Astrocyte of the hippocampus (primary cell): ENCODE measurements at regions not wholly inside any gene's neighbourhood (a gene's known extent, or its start where the extent isn't known, plus 50 kb on each side); places are given as distances from the start of the nearest gene placed in this dataset.

Source experiments
- DNase-seq: peaks from one replicate; pipeline ENCODE4 v3.0.0; 2011; ENCODE audit warnings: low read depth, low spot score

DNA sequence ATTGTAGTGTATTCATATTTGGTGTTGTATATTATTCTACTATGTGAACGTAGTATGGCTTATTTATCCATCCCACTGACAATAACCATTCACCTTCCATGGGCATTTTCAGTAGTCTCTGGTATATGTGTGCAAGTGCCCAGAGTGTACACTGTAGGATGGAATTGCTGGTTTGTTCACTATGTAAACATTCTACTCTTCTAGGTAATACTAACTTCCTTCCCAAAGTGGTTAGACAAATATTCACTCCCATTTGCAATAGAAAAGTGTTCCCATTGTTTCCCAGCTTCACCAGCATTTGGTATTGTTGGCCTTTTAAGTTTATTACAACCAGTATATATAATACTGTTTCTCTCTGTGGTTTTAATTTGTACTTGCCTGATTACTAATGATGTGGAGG is 153.7 kb downstream of the C7orf25 start:
- DNase-seq: no peak

GRCh38 chr7:42756841-42757240 is 155.0 kb downstream of the C7orf25 start:
- no peak for DNase-seq

GRCh38 chr7:42753811-42754363 is 158.0 kb downstream of the C7orf25 start:
- DNase-seq: no peak

- DNase-seq: no peak
Measured at GRCh38 chr7:42753367-42753766, 158.5 kb downstream of the C7orf25 start.

DNA sequence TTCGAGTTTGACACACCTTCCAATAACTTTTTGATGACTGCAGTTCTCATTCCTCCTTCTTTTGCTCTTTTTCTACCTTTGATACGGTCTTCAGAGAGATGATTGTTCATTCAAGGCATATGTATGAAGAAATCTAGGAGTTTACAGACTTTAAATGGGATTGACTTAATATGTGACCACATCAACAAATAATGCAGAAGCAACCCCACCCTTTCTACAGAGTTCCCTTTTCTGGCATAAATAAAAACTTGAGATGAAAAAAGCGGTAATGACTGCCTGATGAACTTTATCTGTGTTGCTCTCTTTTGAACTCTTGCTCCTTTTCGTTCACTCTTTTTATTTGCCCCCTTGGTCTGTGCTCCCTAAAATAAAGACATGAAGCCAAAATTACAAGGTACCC is 161.7 kb downstream of the C7orf25 start:
- no peak for DNase-seq

DNA sequence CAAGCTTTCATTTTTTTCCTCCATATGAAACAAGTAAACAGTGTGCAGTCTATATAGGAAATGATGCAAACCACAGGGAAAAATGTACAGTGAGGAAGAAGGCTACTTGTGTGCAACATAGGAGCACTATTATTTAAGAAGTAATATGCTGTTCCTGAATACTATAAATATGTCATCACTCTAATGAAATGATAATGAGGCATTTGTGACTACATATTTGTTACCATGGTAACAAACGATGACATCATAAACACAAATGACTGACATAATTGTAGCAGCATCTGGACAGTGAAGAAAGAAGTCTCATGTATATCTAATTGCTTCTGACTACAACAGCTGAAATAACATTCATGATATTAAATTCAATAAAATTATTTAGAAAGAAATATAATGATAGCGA is 164.8 kb downstream of the C7orf25 start:
- DNase-seq: no peak

DNA sequence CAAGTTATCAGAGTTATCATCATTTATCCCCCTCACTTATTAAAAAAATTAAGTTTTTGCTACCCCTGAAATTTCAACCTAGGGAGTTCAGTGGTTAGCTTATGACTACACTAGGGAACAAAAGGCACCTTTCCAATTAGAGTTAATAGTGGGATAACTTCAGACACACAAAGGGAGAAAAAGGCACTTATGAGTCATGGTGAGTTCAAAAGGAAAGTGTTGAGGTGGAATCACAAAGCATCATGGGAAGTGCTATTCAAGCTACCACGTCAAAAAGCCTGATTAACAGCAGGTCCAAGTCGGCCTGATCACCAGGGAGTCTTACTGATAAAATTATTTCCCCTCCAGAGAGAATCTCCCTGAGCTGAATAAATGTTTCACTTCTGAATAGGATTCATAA is 165.7 kb downstream of the C7orf25 start:
- DNase-seq: peak; percentile 69

GRCh38 chr7:42745357-42746059 is 166.4 kb downstream of the C7orf25 start:
- DNase-seq: peak; percentile 14

DNA sequence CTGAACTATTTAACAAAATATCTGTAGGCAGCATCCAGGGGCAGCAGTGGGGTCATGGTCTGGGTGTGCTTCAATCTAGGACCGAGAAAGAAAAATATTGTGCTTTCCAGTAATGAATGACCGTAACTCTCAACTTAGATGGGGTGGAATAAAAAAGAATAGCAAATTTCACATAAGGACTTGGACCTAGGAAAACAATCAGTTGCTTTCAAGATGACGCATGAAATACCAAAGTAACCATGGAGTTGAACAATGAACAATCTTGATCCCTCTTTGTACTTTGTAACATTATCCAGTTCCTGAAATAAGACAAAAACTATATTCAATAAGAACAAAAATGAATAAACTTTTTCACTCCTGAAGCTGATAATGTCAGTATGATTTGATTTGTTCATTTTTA is 167.1 kb downstream of the C7orf25 start:
- DNase-seq: no peak

DNA sequence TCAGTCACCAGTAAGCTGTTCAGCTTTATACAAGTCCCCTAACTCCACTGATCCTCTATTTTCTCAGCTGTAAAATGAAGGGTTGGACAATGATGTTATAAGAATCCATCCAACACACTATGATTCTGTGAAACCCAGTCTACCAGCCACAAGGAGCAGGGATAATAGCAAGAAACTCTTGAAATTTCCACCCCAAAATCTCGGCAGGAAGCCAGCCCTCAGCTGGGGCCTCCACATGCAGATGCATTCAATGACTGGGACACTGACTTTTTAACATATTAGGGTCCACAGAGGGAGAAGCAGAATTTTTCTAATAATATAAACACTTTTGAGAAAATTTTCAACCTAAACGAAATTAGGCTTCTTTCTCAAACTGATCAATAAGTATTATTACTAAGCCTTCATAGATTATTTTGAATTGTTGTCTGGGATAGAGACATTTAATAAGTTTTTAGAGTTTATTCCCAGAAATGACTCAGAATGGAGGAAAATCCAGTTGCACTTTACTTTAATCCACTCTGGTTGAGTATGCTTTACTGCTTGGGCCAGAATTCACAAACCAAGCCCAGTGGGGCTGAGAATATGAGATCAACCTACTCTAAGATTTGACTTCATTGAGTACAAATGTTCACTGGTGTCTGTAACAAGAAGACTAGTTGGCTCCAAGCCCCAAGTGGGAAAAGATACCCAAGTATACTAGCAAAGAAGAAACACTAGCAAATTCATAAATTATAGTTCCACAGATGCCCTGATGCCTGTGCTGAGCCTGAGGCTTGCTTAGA is 168.6 kb downstream of the C7orf25 start:
- DNase-seq: no peak

- DNase-seq: no peak
Measured at GRCh38 chr7:42742318-42742717, 169.6 kb downstream of the C7orf25 start.

DNA sequence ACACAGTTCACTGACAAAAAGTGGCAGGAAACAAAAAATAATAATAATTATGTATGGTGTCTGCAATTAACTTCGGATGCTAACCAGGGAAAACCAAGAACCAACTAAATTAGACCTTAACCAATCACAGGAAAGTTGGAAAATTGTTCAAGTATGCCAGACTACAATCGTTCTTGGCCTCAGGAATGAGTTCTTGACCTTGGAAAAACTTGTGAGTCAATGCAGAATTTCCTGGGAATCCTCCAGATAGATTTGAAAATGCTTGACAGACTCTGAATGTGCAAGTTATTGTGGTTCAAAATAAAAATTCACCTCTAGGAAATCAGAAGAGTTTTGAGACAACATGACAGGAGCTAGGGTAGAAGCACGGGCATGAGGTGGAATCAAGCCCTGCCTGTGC is 171.5 kb downstream of the C7orf25 start:
- no peak for DNase-seq

- no peak for DNase-seq
Measured at GRCh38 chr7:42739638-42740037, 172.2 kb downstream of the C7orf25 start.

DNA sequence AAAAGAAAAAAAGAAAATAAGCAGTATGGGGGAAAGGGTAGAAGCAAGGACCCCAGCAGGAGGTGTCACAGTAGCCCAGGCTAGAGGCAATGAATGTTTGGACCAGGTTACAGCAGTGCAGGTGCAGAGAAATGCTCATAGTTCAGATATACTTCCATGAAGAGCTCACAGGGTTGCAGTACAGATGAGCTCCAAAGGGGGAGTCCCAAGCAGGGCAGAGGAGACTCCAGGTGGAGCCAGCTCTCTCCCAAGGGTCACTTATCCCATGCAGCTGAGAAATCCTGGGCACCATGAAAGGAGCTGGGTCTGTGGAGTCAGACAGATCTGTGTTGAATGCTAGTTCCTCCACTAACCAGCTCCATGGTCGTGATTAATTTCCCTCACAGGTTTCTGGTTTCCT is 174.9 kb downstream of the C7orf25 start:
- no peak for DNase-seq

DNA sequence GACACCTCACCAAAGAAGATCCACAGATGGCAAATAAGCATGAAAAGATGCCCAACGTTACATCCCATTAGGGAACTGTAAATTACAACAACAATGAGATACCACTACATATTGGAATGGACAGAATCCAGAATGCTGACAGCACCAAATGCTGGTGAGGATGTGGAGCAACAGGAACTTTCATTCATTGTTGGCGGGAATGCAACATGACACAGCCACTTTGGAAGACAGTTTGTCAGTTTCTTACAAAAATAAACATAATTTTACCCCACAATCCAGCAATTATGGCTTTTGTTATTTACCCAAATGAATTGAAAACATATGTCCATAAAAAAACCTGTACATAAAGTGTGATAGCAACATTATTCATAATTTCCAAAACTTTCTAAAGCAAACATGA is 176.8 kb downstream of the C7orf25 start:
- DNase-seq: no peak

DNA sequence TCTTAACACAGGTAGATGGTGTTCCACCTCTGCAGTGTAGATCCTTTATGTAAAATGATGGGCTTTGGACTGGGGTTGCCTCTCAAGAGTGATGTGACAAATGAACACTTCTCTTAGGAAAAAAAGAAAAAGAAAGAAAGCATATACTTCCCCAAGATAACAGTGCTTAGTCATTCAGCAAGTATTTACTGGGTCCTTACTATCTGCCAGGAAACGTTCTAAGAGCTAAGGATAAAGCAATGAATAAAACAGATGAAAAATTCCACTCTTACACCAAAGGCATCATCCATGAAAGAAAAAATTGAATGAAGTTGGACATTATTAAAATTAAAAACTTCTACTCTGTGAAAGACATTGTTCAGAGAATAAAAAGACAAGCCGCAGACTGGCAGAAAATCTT is 177.3 kb downstream of the C7orf25 start:
- DNase-seq: peak; percentile 31

DNA sequence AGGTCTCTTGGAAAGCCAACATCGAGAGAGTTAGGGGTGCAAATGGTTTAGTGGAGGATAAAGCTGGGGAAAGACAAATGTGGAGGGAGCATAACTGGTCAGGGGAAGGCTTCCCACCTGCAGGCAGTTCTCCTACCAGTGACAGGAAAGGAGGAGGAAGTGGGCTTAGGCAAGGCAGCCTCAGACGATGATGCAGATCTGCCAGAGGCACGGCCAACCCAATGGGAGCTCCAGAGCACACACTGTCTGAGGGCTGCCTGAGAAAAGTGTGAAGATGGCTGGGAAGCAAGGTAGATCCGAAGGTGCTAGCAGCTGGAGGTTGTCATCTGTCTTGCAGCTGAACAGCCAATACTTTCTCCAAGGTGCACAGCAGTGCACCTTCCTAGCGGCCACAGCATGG is 178.8 kb downstream of the C7orf25 start:
- DNase-seq: no peak

DNA sequence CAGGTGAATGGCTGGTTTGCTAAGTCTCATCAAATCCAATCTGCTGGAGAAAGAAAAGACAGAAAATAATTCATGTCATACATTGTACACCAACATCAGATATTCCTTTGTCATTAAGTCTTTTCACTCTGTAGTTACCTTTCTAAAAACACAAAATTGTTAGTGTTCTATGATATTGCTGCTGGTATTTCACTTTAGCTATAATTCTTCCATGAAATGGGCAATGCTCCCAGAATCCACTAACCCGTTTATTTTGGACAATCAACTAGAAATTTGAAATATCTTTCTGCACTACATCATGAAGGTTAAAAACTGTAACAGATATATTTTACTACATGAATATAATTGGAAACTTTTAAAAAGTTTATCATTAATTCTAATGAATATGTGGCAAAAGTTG is 181.3 kb downstream of the C7orf25 start:
- no peak for DNase-seq

DNA sequence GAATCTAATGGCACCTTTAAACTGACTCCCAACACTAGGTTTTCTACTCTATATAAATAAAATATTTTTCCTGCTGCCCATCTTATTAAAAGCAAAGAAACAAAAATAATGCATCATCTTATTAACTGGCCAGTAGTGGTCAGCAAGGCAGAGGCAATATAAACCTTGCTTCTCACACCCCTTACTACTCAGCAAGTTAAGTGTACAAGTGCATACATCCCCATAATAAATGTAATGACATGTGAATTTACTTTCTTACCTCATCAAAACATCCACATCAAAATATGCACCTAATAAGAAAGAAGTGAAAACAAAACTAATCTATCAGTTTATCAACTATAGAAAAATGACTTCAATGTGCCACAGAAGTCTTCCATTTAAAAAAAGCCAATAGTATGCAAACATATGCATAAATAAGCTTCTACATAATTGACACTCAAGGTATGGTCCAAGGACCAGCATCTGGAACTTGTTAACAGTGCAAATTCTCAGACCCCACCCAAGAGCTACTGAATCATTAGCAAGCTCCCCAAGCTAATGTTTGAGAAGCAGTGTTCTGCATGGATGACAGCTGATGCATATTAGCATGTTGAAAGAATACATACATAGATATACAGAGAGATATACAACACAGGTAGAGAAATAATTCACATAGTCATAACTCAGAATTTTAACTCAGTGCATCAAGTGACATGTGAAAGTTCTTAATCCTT is 182.7 kb downstream of the C7orf25 start:
- no peak for DNase-seq

- no peak for DNase-seq
Measured at GRCh38 chr7:42727451-42727850, 184.4 kb downstream of the C7orf25 start.

- no peak for DNase-seq
Measured at GRCh38 chr7:42726066-42726785, 185.6 kb downstream of the C7orf25 start.

DNA sequence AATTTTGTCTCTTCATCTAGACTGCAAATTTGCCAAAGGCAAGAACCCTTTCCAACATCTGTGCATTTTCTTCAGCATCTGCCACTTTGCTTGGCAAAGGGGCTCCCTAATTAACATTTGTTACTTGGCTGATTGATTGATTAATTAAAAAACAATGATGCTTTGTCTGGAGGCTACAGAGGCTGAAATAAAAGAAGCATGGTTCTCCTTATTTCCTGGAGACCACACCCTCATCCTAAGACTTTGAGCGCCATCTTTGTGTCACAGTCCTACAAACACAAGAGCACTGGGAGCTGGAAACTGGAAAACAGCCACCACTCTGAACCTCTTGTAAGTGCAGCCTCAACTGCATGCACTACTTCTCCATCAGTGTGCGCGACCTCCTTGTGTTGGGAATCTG is 189.2 kb downstream of the C7orf25 start:
- DNase-seq: no peak
